ENCODE measurements at regions not wholly inside any gene's neighbourhood (a gene's known extent, or its start where the extent isn't known, plus 50 kb on each side); places are given as distances from the start of the nearest gene placed in this dataset.

GRCh38 chr14:50051706-50052105 lies 64.7 kb downstream of the VCPKMT start:
- no peaks in the 10 kb centered on the region for H3K9me2 ChIP-seq (ENCODE audit: insufficient read depth)
- H3K9me3 ChIP-seq (ENCODE audit: control insufficient read depth in 1 of 2, insufficient read depth in 1 of 2, low read depth in 1 of 2, low read length in 2 of 2), result no peaks in the 10 kb centered on the region
- H3K79me2 ChIP-seq (ENCODE audit: insufficient read depth, low read length), result no peaks in the 10 kb centered on the region
- no peaks in the 10 kb centered on the region for H3K27me3 ChIP-seq (ENCODE audit: insufficient read depth, low read length)
- ChIA-PET CTCF (no interaction called here), POLR2A (no interaction called here), RAD21 (ENCODE audit: low non-redundant PET in 1 of 2, low total read pairs in 2 of 2, uncharacterized antibody in 2 of 2, unreplicated experiment in 2 of 2) (no interaction called here)
- H3K4me2 ChIP-seq (ENCODE audit: low read length), result no peak overlapping the region
- TF ChIP-seq EZH2phosphoT487 (IDR thresholded peaks at IDR 0.05; ENCODE audit: borderline replicate concordance), result no peak
- no peak for TF ChIP-seq ZBTB33 (IDR thresholded peaks at IDR 0.05; ENCODE audit: extremely low read depth, insufficient replicate concordance, low read length)
- TF ChIP-seq REST (IDR thresholded peaks at IDR 0.05; ENCODE audit: low read depth), result no peak
- TF ChIP-seq JUND (IDR thresholded peaks at IDR 0.05), result no peak
- TF ChIP-seq ELF1 (IDR thresholded peaks at IDR 0.05; ENCODE audit: borderline replicate concordance, low read depth), result no peak
- no peak for TF ChIP-seq ZFX (IDR thresholded peaks at IDR 0.05)
- H4K20me1 ChIP-seq (ENCODE audit: insufficient read depth), result no peaks in the 10 kb centered on the region
- no peak overlapping the region for H3K4me3 ChIP-seq (replicated peaks in 1 of 2; ENCODE audit: low read depth in 1 of 2, low read length in 2 of 2)
- peaks cover 0 to 18% of the 10 kb centered on the region in 2 experiments; a peak in 1 of 4 replicates for H3K4me1 ChIP-seq (ENCODE audit: control insufficient read depth in 1 of 2, insufficient read depth in 2 of 2, low read length in 2 of 2)
- H3K36me3 ChIP-seq (ENCODE audit: control insufficient read depth in 1 of 2, insufficient read depth in 2 of 2, low read length in 2 of 2), result no peaks in the 10 kb centered on the region
- no peak overlapping the region for H3K27ac ChIP-seq (ENCODE audit: low read depth, low read length)
- intact Hi-C loops (cut with micrococcal nuclease), result no loop called here
- ATAC-seq (no peak), DNase-seq (ENCODE audit: low read depth, low spot score) (no peak)
- H2AFZ ChIP-seq (ENCODE audit: low read depth, low read length, poor library complexity, severe bottlenecking), result no peak overlapping the region
- no TSS peak for BruUV-seq (replicated peaks)
- H3K9ac ChIP-seq (ENCODE audit: low read length), result no peak overlapping the region
